Parathyroid adenoma (tissue), 2 donors: ENCODE measurements at regions not wholly inside any gene's neighbourhood (a gene's known extent, or its start where the extent isn't known, plus 50 kb on each side); places are given as distances from the start of the nearest gene placed in this dataset.

Experiments
- H2AFZ ChIP-seq: fragments of 300-600 bp; sonication (generic); one replicate; pipeline ENCODE4 v1.7.0; 2017; ENCODE audit warnings: antibody characterized with exemption, mild to moderate bottlenecking
- H3K27ac ChIP-seq: fragments of 300-600 bp; sonication (generic); one replicate; pipeline ENCODE4 v1.7.0; 2017
- H3K27me3 ChIP-seq: fragments of 300-600 bp; sonication (generic); one replicate; pipeline ENCODE4 v1.7.0; 2017; ENCODE audit warnings: low read length; ENCODE audit not compliant: control insufficient read depth, insufficient read depth
- H3K36me3 ChIP-seq: fragments of 300-600 bp; sonication (generic); one replicate; pipeline ENCODE4 v1.7.0; 2017; ENCODE audit warnings: low read length; ENCODE audit not compliant: control insufficient read depth, insufficient read depth
- H3K4me1 ChIP-seq: fragments of 300-600 bp; sonication (generic); one replicate; pipeline ENCODE4 v1.7.0; 2017; ENCODE audit warnings: control low read depth
- H3K4me2 ChIP-seq: fragments of 300-600 bp; sonication (generic); one replicate; pipeline ENCODE4 v1.7.0; 2017; ENCODE audit warnings: low read length
- H3K4me3 ChIP-seq: fragments of 300-600 bp; sonication (generic); one replicate; pipeline ENCODE4 v1.7.0; 2017; ENCODE audit warnings: low read depth, low read length
- H3K79me2 ChIP-seq: fragments of 300-600 bp; sonication (generic); one replicate; pipeline ENCODE4 v1.7.0; 2017; ENCODE audit warnings: control low read depth
- H3K9ac ChIP-seq: fragments of 300-600 bp; sonication (generic); one replicate; pipeline ENCODE4 v1.7.0; 2017; ENCODE audit warnings: mild to moderate bottlenecking
- H3K9me3 ChIP-seq: fragments of 300-600 bp; sonication (generic); one replicate; pipeline ENCODE4 v1.7.0; 2017; ENCODE audit warnings: low read length; ENCODE audit not compliant: control insufficient read depth
- CTCF ChIP-seq: fragments of 300-600 bp; sonication (generic); IDR thresholded peaks from one replicate; pipeline ENCODE4 v1.7.0; 2017; ENCODE audit warnings: antibody characterized with exemption, mild to moderate bottlenecking
- donor health status: primary hyperparathyroidism.

GRCh38 chr5:2112173-2113025 lies 229.7 kb upstream of the IRX4 start:
- Histone ChIP-seq H3K27me3 (no peaks in the 10 kb centered on the region), H3K27ac (no peak overlapping the region), H3K9me3 (no peaks in the 10 kb centered on the region), H3K4me1 (no peaks in the 10 kb centered on the region), H3K9ac (no peak overlapping the region), H3K36me3 (no peaks in the 10 kb centered on the region), H3K79me2 (no peaks in the 10 kb centered on the region), H3K4me3 (no peak overlapping the region), H3K4me2 (no peak overlapping the region), H2AFZ (no peak overlapping the region)
- TF ChIP-seq CTCF: no peak

- Histone ChIP-seq H3K4me1 (no peaks in the 10 kb centered on the region), H3K4me2 (no peak overlapping the region), H3K36me3 (no peaks in the 10 kb centered on the region), H3K9me3 (no peaks in the 10 kb centered on the region), H3K27me3 (no peaks in the 10 kb centered on the region), H3K79me2 (no peaks in the 10 kb centered on the region), H2AFZ (no peak overlapping the region), H3K4me3 (no peak overlapping the region), H3K27ac (no peak overlapping the region), H3K9ac (no peak overlapping the region)
- TF ChIP-seq CTCF: no peak
Observed at GRCh38 chr5:2111569-2112105, 228.9 kb upstream of the IRX4 start.

- Histone ChIP-seq H3K4me2 (no peak overlapping the region), H3K9ac (no peak overlapping the region), H3K36me3 (no peaks in the 10 kb centered on the region), H3K79me2 (no peaks in the 10 kb centered on the region), H3K27ac (no peak overlapping the region), H3K27me3 (no peaks in the 10 kb centered on the region), H3K4me3 (no peak overlapping the region), H2AFZ (no peak overlapping the region), H3K4me1 (no peaks in the 10 kb centered on the region), H3K9me3 (no peaks in the 10 kb centered on the region)
- no peak for TF ChIP-seq CTCF
Observed at GRCh38 chr5:2110934-2111462, 228.3 kb upstream of the IRX4 start.

GRCh38 chr5:2110137-2110933 lies 227.6 kb upstream of the IRX4 start:
- H3K4me3 ChIP-seq: no peak overlapping the region
- no peak overlapping the region for H3K4me2 ChIP-seq
- H3K9ac ChIP-seq: no peak overlapping the region
- H3K4me1 ChIP-seq: no peaks in the 10 kb centered on the region
- H3K27ac ChIP-seq: no peak overlapping the region
- H3K9me3 ChIP-seq: no peaks in the 10 kb centered on the region
- H3K79me2 ChIP-seq: no peaks in the 10 kb centered on the region
- no peaks in the 10 kb centered on the region for H3K36me3 ChIP-seq
- H3K27me3 ChIP-seq: no peaks in the 10 kb centered on the region
- H2AFZ ChIP-seq: no peak overlapping the region
- TF ChIP-seq CTCF: no peak
